HG02981 (cell line): ENCODE measurements at regions not wholly inside any gene's neighbourhood (a gene's known extent, or its start where the extent isn't known, plus 50 kb on each side); places are given as distances from the start of the nearest gene placed in this dataset.

ENCODE experiments used
- ATAC-seq: cut with Tn5 transposase; IDR thresholded peaks from one replicate; pipeline ENCODE4 v1.9.1; 2021; ENCODE audit warnings: mild to moderate bottlenecking, moderate library complexity; ENCODE audit not compliant: unreplicated experiment

- ATAC-seq = no peak
Observed at GRCh38 chr11:134882141-134882540, 470.1 kb upstream of the B3GAT1 start.

DNA sequence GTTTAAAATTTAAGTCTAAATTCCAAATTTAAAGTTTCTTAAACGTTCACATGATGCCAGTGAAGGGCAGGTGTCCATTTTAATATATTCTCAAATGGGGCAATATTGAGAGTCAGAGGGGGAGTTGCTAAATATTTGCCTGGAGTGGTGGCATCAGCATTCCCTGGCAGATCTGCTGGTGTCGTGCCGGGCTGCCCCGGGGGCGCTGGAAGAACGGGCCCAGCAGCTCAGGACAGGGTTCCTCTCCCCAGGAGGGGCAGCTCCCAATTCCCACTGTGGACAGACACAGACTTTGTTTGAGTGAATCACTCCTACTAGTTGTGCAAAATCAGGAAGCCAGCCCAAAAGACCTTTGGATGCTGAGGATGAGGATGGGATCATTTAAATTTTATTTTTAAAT lies 468.7 kb upstream of the B3GAT1 start:
- no peak for ATAC-seq

- ATAC-seq = no peak
Observed at GRCh38 chr11:134879931-134880330, 467.9 kb upstream of the B3GAT1 start.

GRCh38 chr11:134879341-134879740 lies 467.3 kb upstream of the B3GAT1 start:
- ATAC-seq = no peak

DNA sequence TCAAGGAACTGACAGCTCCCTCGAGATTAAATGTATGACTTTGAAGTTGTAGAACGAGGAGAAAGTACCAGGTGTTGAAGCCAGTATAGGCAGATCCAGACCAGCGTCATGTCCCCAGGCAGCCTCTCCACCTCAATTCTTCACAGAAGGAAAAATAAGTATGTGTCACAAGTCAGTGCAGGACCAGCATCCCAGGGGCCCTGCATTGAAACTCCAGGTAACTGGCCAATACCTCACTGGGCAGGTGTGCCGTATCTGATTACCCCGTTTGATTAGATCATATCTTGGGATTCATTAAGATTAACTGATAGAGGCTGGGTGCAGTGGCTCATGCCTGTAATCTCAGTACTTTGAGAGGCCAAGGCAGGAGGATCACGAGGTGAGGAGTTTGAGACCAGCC lies 466.7 kb upstream of the B3GAT1 start:
- no peak for ATAC-seq

DNA sequence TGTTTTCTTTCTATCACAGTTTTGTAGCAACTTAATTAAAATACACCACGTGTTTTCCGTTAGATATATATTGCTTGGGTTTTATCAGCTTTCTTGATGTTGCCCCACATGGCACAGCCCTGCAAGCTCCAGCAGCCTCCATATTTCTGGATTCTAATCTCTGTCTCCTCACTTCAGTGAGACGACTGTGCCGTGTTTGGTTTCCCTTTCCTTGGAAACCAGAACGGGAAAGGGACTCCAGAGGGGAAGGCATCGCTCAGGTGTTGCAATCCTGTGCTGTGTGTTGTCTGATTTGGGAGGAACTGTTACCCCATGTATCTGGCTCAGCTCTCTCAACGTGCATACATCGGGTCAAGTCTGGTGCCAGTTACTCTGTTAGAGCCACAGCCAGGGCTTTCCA lies 464.2 kb upstream of the B3GAT1 start:
- no peak for ATAC-seq

- ATAC-seq = no peak
Observed at GRCh38 chr11:134866981-134867675, 455.1 kb upstream of the B3GAT1 start.

GRCh38 chr11:134866215-134866614 lies 454.2 kb upstream of the B3GAT1 start:
- ATAC-seq = no peak

DNA sequence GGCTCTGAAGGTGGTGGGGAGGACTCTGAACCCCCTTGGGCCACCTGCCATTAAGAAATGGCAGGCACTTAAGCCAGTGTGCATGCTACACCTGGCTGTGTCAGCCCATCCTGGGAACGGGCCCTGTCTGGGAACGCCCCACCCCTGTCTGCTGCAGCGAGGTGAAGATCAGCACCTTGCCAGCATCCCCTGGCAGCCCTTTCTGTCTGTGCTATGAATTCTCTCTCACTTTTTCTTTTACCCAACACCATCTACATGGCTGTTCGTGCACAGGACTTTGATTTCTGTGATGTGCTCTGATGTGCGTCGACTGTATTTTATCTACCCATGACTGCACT lies 452.9 kb upstream of the B3GAT1 start:
- ATAC-seq = no peak

DNA sequence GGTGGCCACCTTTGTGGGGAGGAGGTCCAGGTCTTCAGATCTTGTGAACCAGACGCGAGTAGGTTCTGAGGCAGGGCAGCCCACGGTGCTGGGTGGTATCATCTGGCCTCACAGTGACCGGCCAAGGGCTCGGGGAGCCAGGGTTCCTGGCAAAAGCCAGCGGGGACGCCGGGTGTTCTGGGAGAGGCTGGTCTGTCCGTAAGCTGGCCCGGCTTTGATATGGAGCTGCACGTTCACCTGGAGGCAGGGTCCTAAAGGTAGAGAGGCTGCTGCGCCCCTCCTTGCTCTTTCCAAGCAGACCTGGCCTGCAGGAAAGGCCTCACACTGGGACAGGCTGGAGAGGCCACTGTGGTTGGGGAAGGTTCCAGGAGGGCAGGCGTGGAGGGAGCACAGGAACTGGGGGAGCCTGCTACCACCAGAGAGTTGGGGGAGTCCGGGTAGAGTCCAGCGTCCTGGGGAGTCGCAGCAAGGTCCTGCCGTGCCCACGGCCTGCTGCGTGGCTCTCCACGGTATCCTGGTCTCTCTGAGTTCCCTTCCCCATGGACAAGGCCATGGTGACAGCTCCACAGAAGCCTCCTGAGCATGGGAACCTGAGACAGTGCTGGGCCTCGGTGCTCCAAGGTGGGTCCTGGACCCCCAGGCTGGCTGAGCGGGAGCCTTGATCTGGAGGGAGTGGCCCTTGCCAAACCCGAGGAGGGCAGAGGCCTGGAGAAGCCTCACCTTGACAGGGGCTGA lies 452.4 kb upstream of the B3GAT1 start:
- ATAC-seq = no peak

DNA sequence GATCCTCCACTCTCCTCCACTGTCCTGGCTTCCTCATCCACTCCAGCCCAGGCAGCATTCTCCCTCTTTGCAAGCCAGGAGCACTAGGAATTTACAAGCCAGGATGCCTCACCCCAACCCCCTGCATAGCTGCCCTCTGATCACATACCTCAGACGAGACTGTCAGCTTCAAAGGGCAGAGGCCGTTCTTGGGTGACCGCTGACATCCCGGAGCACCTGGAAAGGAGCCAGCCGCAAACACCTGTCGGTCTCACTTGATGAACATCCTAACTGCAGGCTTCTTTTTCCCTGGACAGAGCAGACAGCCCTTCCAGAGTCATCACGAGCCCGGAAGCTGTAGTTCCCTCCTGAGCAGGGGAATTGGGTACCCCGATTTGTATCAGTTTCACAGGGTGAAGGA lies 451.3 kb upstream of the B3GAT1 start:
- no peak for ATAC-seq

- ATAC-seq = no peak
Observed at GRCh38 chr11:134862587-134863195, 450.6 kb upstream of the B3GAT1 start.

DNA sequence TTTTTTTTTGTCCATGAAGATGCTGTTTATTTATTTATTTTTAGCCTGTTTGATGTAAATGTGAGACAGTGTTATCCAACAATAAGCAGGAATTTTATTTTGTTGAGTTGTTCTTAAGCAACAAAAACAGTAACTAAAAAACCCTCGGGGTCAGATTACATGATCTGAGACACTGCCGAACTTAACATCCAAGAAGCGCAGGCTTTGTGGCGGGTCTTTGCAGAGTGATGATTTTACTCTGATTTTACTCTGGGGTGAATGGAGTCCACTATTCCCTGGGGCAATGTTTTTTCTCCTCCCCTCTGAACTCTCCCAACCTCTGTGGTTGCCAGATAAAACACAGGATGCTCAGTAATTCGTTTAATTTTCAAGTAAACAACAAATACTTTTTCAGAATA lies 450.1 kb upstream of the B3GAT1 start:
- ATAC-seq = no peak

DNA sequence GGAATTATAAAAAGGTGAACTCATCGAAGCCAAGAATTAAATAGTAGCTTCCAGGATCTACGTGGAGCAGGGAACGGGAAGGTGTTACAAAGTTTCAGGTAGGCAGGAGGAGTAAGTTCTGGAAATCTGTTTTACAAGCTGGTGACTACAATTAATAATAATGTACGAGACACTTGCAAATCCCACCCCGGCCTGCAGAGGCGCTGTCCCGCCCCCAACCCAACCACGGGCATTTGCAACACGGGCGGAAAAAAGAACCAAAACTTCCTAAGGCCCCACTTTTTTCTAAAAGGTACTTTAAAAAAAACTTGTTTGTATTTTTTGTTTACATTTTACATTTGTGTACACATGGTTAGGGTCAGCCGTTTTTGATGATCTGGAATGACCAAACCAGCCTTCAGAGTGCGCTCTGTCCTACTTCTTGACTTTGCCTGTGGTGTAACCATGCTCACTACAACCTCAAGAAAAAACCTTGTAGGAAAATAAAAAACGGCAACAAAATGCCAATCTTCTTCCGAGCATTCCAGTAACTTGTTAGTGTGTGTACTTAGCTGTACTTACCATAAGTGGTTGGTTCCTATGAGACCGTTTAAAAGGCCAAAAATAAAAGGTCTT lies 449.6 kb upstream of the B3GAT1 start:
- no peak for ATAC-seq

GRCh38 chr11:134858783-134859480 lies 446.9 kb upstream of the B3GAT1 start:
- no peak for ATAC-seq

DNA sequence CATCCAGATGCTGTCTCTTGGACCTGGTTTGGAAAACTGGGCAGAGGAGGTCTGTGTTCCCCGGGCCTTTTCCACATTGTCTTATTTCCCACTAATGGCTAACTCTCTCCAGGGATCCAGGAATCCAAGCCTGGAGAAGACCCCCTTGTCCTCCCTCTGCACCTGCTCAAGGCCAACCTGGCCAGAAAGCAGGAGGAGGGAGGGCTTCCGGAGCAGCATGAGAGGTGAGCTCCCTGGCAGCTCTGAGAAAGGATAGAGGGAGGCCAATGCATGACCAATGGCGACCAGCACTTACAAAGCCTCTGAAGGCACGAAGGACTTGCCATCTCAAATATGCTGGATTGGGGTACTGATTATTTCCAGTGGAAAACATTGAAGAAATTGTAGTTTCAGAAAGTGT lies 445.0 kb upstream of the B3GAT1 start:
- ATAC-seq = no peak

GRCh38 chr11:134856056-134856971 lies 444.3 kb upstream of the B3GAT1 start:
- no peak for ATAC-seq

DNA sequence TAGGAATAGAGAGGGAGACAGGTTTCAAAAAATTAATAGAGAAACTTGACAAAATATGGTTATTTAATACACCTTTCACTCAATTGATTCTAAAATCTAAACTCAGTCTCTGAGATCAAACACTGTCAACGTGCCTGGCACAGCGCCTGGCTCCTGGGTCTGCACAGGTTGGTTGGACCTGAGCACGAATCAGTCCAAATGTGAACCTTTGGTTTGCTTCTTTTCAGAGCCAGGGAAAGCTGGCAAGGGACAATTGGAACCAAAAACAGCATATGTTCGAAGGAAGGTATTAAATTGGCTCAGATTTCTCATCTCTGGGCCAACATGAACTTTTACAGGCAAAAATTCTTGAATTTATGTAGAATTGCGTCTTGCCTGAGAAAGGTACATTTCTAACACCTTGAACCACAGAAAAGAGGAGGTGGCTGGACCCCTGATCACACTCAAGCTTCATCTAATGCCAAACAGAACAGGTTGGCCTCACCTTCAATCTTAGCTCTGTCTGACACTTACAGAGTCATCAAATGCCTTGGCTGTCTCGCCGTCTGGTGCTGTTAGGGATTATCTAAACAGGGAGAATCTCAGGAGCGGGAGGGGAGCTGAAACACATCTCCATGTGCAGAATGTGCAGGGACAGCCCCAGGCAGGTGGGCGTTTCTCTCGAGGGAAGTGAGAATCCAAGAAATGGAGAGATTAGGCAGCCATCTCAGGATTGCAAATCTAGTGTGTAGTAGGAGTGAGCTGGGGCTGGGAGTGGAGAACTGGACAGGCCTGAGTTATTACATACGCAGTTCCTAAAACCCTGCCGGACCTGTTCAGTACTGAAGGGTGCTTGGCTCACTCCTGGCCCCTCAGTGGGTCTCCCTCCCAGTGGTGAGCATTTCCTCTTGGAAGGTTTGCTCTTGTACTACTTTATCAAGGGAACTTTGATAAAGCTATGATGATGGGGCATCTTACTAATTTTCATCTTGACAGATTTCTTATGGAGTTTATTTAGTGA lies 442.2 kb upstream of the B3GAT1 start:
- ATAC-seq = no peak
